Cardiac muscle cell (in vitro differentiated cells and primary cell): ENCODE measurements at regions not wholly inside any gene's neighbourhood (a gene's known extent, or its start where the extent isn't known, plus 50 kb on each side); places are given as distances from the start of the nearest gene placed in this dataset.

ENCODE experiments used
- DNase-seq, 2 donors: peaks; one replicate each; pipeline versions ENCODE4 v3.0.0 to v3.0.0-alpha.2; 2010 to 2017; ENCODE audit warnings: low read depth in 1 of 2, low spot score in 1 of 2
- H3K27ac ChIP-seq: fragments of 200-600 bp; sonication (generic); 2 replicates; pipeline ENCODE4 v1.5.1; 2016
- H3K27me3 ChIP-seq: fragments of 200-600 bp; sonication (generic); 2 replicates; pipeline ENCODE4 v1.6.0; 2016; ENCODE audit warnings: control low read depth
- H3K36me3 ChIP-seq: fragments of 200-600 bp; sonication (generic); 2 replicates; pipeline ENCODE4 v1.5.1; 2016; ENCODE audit warnings: control low read depth
- H3K4me1 ChIP-seq: fragments of 200-600 bp; sonication (generic); 2 replicates; pipeline ENCODE4 v1.8.1; 2017; ENCODE audit warnings: low read depth, mild to moderate bottlenecking, mixed run types
- H3K4me3 ChIP-seq: fragments of 200-600 bp; sonication (generic); 2 replicates; pipeline ENCODE4 v1.5.1; 2016; ENCODE audit warnings: mild to moderate bottlenecking
- H3K9me3 ChIP-seq: fragments of 200-600 bp; sonication (generic); 2 replicates; pipeline ENCODE4 v1.5.1; 2017; ENCODE audit warnings: low read depth, mild to moderate bottlenecking, control low read depth
- CTCF ChIP-seq: IDR thresholded peaks from 2 replicates; pipeline ENCODE4 v1.5.1; 2012; ENCODE audit warnings: low read depth, mild to moderate bottlenecking, low read length

GRCh38 chr5:4309026-4309425, 713.4 kb downstream of the IRX1 start:
- Histone ChIP-seq H3K4me1 (no peaks in the 10 kb centered on the region), H3K9me3 (no peaks in the 10 kb centered on the region), H3K4me3 (no peak overlapping the region), H3K36me3 (no peaks in the 10 kb centered on the region), H3K27me3 (peaks cover 2% of the 10 kb centered on the region), H3K27ac (no peak overlapping the region)
- TF ChIP-seq CTCF, result no peak
- DNase-seq, result no peak

- no peak for TF ChIP-seq CTCF
- Histone ChIP-seq H3K36me3 (no peaks in the 10 kb centered on the region), H3K4me1 (no peaks in the 10 kb centered on the region), H3K9me3 (no peaks in the 10 kb centered on the region), H3K27ac (no peak overlapping the region), H3K4me3 (no peak overlapping the region), H3K27me3 (no peaks in the 10 kb centered on the region)
- DNase-seq, result no peak
Measured at GRCh38 chr5:4313138-4313537, 717.5 kb downstream of the IRX1 start.

- TF ChIP-seq CTCF, result no peak
- no peaks in the 10 kb centered on the region for H3K9me3 ChIP-seq
- DNase-seq, result no peak
- H3K4me3 ChIP-seq, result no peak overlapping the region
- H3K36me3 ChIP-seq, result no peaks in the 10 kb centered on the region
- no peak overlapping the region for H3K27ac ChIP-seq
- H3K27me3 ChIP-seq, result no peaks in the 10 kb centered on the region
- no peaks in the 10 kb centered on the region for H3K4me1 ChIP-seq
Measured at GRCh38 chr5:4319478-4320128, 724.0 kb downstream of the IRX1 start.

GRCh38 chr5:4330327-4330726, 734.7 kb downstream of the IRX1 start:
- H3K4me3 ChIP-seq, result no peak overlapping the region
- H3K27me3 ChIP-seq, result no peaks in the 10 kb centered on the region
- DNase-seq, result no peak
- no peaks in the 10 kb centered on the region for H3K36me3 ChIP-seq
- H3K4me1 ChIP-seq, result no peaks in the 10 kb centered on the region
- no peaks in the 10 kb centered on the region for H3K9me3 ChIP-seq
- no peak overlapping the region for H3K27ac ChIP-seq
- no peak for TF ChIP-seq CTCF

GRCh38 chr5:4335078-4335477, 739.4 kb downstream of the IRX1 start:
- no peaks in the 10 kb centered on the region for H3K27me3 ChIP-seq
- H3K4me1 ChIP-seq, result no peaks in the 10 kb centered on the region
- H3K36me3 ChIP-seq, result no peaks in the 10 kb centered on the region
- H3K27ac ChIP-seq, result no peak overlapping the region
- no peaks in the 10 kb centered on the region for H3K9me3 ChIP-seq
- DNase-seq, result no peak
- H3K4me3 ChIP-seq, result no peak overlapping the region
- no peak for TF ChIP-seq CTCF

GRCh38 chr5:4337519-4337918, 741.9 kb downstream of the IRX1 start:
- Histone ChIP-seq H3K27ac (no peak overlapping the region), H3K4me1 (no peaks in the 10 kb centered on the region), H3K4me3 (no peak overlapping the region), H3K36me3 (no peaks in the 10 kb centered on the region), H3K27me3 (no peaks in the 10 kb centered on the region), H3K9me3 (no peaks in the 10 kb centered on the region)
- TF ChIP-seq CTCF, result no peak
- no peak for DNase-seq
